ENCODE measurements at regions not wholly inside any gene's neighbourhood (a gene's known extent, or its start where the extent isn't known, plus 50 kb on each side); places are given as distances from the start of the nearest gene placed in this dataset.

- TF ChIP-seq CTCF (conservative IDR thresholded peaks at IDR 0.05; ENCODE audit: low read length) (no peak), EZH2phosphoT487 (IDR thresholded peaks at IDR 0.05; ENCODE audit: borderline replicate concordance, low read depth, low read length) (no peak)
Measured at GRCh38 chr15:70427167-70428120, 329.7 kb upstream of the TLE3 start.

All from OCI-LY7 (cell line).